ENCODE measurements at regions not wholly inside any gene's neighbourhood (a gene's known extent, or its start where the extent isn't known, plus 50 kb on each side); places are given as distances from the start of the nearest gene placed in this dataset.

- Histone ChIP-seq H3K79me2 (ENCODE audit: insufficient read depth) (no peaks in the 10 kb centered on the region), H3K4me3 (ENCODE audit: low read depth in 2 of 2, low read length in 1 of 2) (no peak overlapping the region), H3K9ac (no peak overlapping the region), H3K27me3 (ENCODE audit: insufficient read depth) (no peaks in the 10 kb centered on the region), H3K27ac (ENCODE audit: low read depth in 2 of 2, low read length in 1 of 2) (no peak overlapping the region), H3K9me3 (no peaks in the 10 kb centered on the region), H2AFZ (ENCODE audit: low read depth) (no peak overlapping the region), H3F3A (replicated peaks; ENCODE audit: insufficient read depth) (no peaks in the 10 kb centered on the region), H3K9me2 (no peaks in the 10 kb centered on the region), H4K20me1 (ENCODE audit: insufficient read depth) (no peaks in the 10 kb centered on the region), H3K36me3 (replicated peaks in 1 of 2; ENCODE audit: control insufficient read depth in 1 of 2, insufficient read depth in 2 of 2, low read length in 1 of 2) (no peaks in the 10 kb centered on the region), H3K4me2 (no peak overlapping the region), H3K4me1 (ENCODE audit: control insufficient read depth in 1 of 2, insufficient read depth in 2 of 2, low read depth in 1 of 2, low read length in 1 of 2) (no peaks in the 10 kb centered on the region)
- 9% methylated on average over 1 of the region's 1 CpG for WGBS (ENCODE audit: low lambda C conversion rate)
- CTCF ChIA-PET: no interaction called here
- TF ChIP-seq RXRA (IDR thresholded peaks at IDR 0.05; ENCODE audit: borderline replicate concordance, low read depth) (no peak), USF2 (IDR thresholded peaks at IDR 0.05; ENCODE audit: borderline replicate concordance, low read depth, low read length) (no peak), MEF2A (IDR thresholded peaks at IDR 0.05; ENCODE audit: borderline replicate concordance, low read depth) (no peak), CTCF (IDR thresholded peaks at IDR 0.05) (no peak), FOXJ3 (CRISPR knock-in tag; IDR thresholded peaks at IDR 0.05) (no peak)
- DNase-seq: no peak
- POLR2A ChIA-PET: no interaction called here
These were observed 1813.5 kb upstream of the CDH6 start for GRCh38 chr5:29380029-29380428.

- no peak for DNase-seq
- H4K20me1 ChIP-seq (ENCODE audit: insufficient read depth): no peaks in the 10 kb centered on the region
- H3K4me3 ChIP-seq (ENCODE audit: low read depth in 2 of 2, low read length in 1 of 2): no peak overlapping the region
- H2AFZ ChIP-seq (ENCODE audit: low read depth): no peak overlapping the region
- H3K9me2 ChIP-seq: no peaks in the 10 kb centered on the region
- TF ChIP-seq YY1 (IDR thresholded peaks at IDR 0.05; ENCODE audit: low read depth) (no peak), CTCF (IDR thresholded peaks at IDR 0.05) (no peak), SMC3 (IDR thresholded peaks at IDR 0.05; ENCODE audit: low read depth, low read length) (no peak), MEF2A (IDR thresholded peaks at IDR 0.05; ENCODE audit: borderline replicate concordance, low read depth) (no peak), RAD21 (IDR thresholded peaks at IDR 0.05; ENCODE audit: low read length) (no peak), MAX (IDR thresholded peaks at IDR 0.05; ENCODE audit: low read depth) (no peak), NFIC (IDR thresholded peaks at IDR 0.05; ENCODE audit: borderline replicate concordance) (no peak), ELF1 (IDR thresholded peaks at IDR 0.05) (no peak), POLR2AphosphoS5 (IDR thresholded peaks at IDR 0.05; ENCODE audit: low read depth, low read length) (no peak), RFX5 (IDR thresholded peaks at IDR 0.05; ENCODE audit: low read length) (no peak), MXI1 (IDR thresholded peaks at IDR 0.05; ENCODE audit: low read depth, low read length) (no peak), REST (IDR thresholded peaks at IDR 0.05; ENCODE audit: low read depth, low read length) (no peak), USF2 (IDR thresholded peaks at IDR 0.05; ENCODE audit: borderline replicate concordance, low read depth, low read length) (no peak), GATA2 (CRISPR knock-in tag; IDR thresholded peaks at IDR 0.05) (no peak), GABPA (IDR thresholded peaks at IDR 0.05; ENCODE audit: low read depth) (no peak), JUND (IDR thresholded peaks at IDR 0.05) (no peak), TAF1 (IDR thresholded peaks at IDR 0.05; ENCODE audit: borderline replicate concordance, low read depth, low read length) (no peak)
- no peaks in the 10 kb centered on the region for H3F3A ChIP-seq (replicated peaks; ENCODE audit: insufficient read depth)
- CTCF ChIA-PET: no interaction called here
- no peak overlapping the region for H3K4me2 ChIP-seq
- no peaks in the 10 kb centered on the region for H3K9me3 ChIP-seq
- H3K79me2 ChIP-seq (ENCODE audit: insufficient read depth): no peaks in the 10 kb centered on the region
- H3K27me3 ChIP-seq (ENCODE audit: insufficient read depth): no peaks in the 10 kb centered on the region
- H3K9ac ChIP-seq: no peak overlapping the region
- no peaks in the 10 kb centered on the region for H3K4me1 ChIP-seq (ENCODE audit: control insufficient read depth in 1 of 2, insufficient read depth in 2 of 2, low read depth in 1 of 2, low read length in 1 of 2)
- WGBS (ENCODE audit: low lambda C conversion rate): 11% methylated on average over 5 of the region's 5 CpGs
- H3K27ac ChIP-seq (ENCODE audit: low read depth in 2 of 2, low read length in 1 of 2): no peak overlapping the region
- POLR2A ChIA-PET: no interaction called here
- no peaks in the 10 kb centered on the region for H3K36me3 ChIP-seq (replicated peaks in 1 of 2; ENCODE audit: control insufficient read depth in 1 of 2, insufficient read depth in 2 of 2, low read length in 1 of 2)
These were observed 1813.9 kb upstream of the CDH6 start for GRCh38 chr5:29379619-29380018.

Measured in SK-N-SH (cell line).